ENCODE measurements at regions not wholly inside any gene's neighbourhood (a gene's known extent, or its start where the extent isn't known, plus 50 kb on each side); places are given as distances from the start of the nearest gene placed in this dataset.
A peak's percentile ranks its signal among the peaks of the same experiment; 100 is the strongest.
"Not testable (repeated sequence)": the region's sequence is repeated elsewhere in the genome, so short reads cannot be mapped to it uniquely, and the experiment has no call there.

GRCh38 chr13:33349986-33350826 lies 64.7 kb upstream of the STARD13 start:
- no peak for TF ChIP-seq CTCF (IDR thresholded peaks at IDR 0.05; ENCODE audit: insufficient read depth, missing control alignments)
- no peak for DNase-seq (ENCODE audit: insufficient read length, low spot score)
- no peak for FAIRE-seq

- no peak for TF ChIP-seq CTCF (IDR thresholded peaks at IDR 0.05; ENCODE audit: insufficient read depth, missing control alignments)
- DNase-seq (ENCODE audit: insufficient read length, low spot score) (no peak), FAIRE-seq (no peak)
These were observed 65.8 kb upstream of the STARD13 start for GRCh38 chr13:33351319-33351718.

- FAIRE-seq (peak; percentile 29), DNase-seq (ENCODE audit: insufficient read length, low spot score) (peak; percentile 32)
- TF ChIP-seq CTCF (IDR thresholded peaks at IDR 0.05; ENCODE audit: insufficient read depth, missing control alignments) = no peak
These were observed 66.5 kb upstream of the STARD13 start for GRCh38 chr13:33352041-33352440.

GRCh38 chr13:33352526-33352925 lies 67.0 kb upstream of the STARD13 start:
- TF ChIP-seq CTCF (IDR thresholded peaks at IDR 0.05; ENCODE audit: insufficient read depth, missing control alignments) = no peak
- DNase-seq (ENCODE audit: insufficient read length, low spot score) (no peak), FAIRE-seq (no peak)

- FAIRE-seq = no peak
- TF ChIP-seq CTCF (IDR thresholded peaks at IDR 0.05; ENCODE audit: insufficient read depth, missing control alignments) = no peak
- DNase-seq (ENCODE audit: insufficient read length, low spot score) = no peak
These were observed 67.7 kb upstream of the STARD13 start for GRCh38 chr13:33353210-33353609.

GRCh38 chr13:33353646-33354045 lies 68.1 kb upstream of the STARD13 start:
- TF ChIP-seq CTCF (IDR thresholded peaks at IDR 0.05; ENCODE audit: insufficient read depth, missing control alignments) = no peak
- DNase-seq (ENCODE audit: insufficient read length, low spot score) (no peak), FAIRE-seq (no peak)

GRCh38 chr13:33355201-33355895 lies 69.8 kb upstream of the STARD13 start:
- no peak for TF ChIP-seq CTCF (IDR thresholded peaks at IDR 0.05; ENCODE audit: insufficient read depth, missing control alignments)
- FAIRE-seq (no peak), DNase-seq (ENCODE audit: insufficient read length, low spot score) (no peak)

- not testable (repeated sequence) for FAIRE-seq; DNase-seq (ENCODE audit: insufficient read length, low spot score)
These were observed 72.5 kb upstream of the STARD13 start for GRCh38 chr13:33358076-33358475.

All from D721Med (cell line).